SK-N-SH treated with all-trans-retinoic acid at 6 μM for 48 hours (cell line): ENCODE measurements at regions not wholly inside any gene's neighbourhood (a gene's known extent, or its start where the extent isn't known, plus 50 kb on each side); places are given as distances from the start of the nearest gene placed in this dataset.
A peak's percentile ranks its signal among the peaks of the same experiment; 100 is the strongest.

Experiments used
- ATAC-seq: fragments of 200-7000 bp; cut with Tn5 transposase; 3 replicates; pipeline ENCODE4 v1.9.1; 2020; ENCODE audit warnings: mild to moderate bottlenecking, moderate library complexity
- ARNTL ChIP-seq: fragments of 450-650 bp; formaldehyde crosslinking; IDR thresholded peaks from 2 replicates; pipeline ENCODE4 v1.5.0; 2020; ENCODE audit warnings: low read depth, mild to moderate bottlenecking, moderate library complexity, borderline replicate concordance
- BACH2 ChIP-seq: fragments of 250-450 bp; sonication (Bioruptor Pico); IDR thresholded peaks from 2 replicates; pipeline ENCODE4 v1.9.0; 2021; ENCODE audit warnings: mild to moderate bottlenecking, borderline replicate concordance
- CSDC2 ChIP-seq: fragments of 250-450 bp; sonication (Bioruptor Pico); IDR thresholded peaks from 2 replicates; pipeline ENCODE4 v1.5.0; 2020; ENCODE audit warnings: mild to moderate bottlenecking, moderate library complexity
- CSRNP3 ChIP-seq: fragments of 250-450 bp; sonication (Bioruptor Pico); IDR thresholded peaks from 2 replicates; pipeline ENCODE4 v1.5.1; 2021; ENCODE audit warnings: mild to moderate bottlenecking, moderate library complexity
- GLIS3 ChIP-seq: fragments of 250-450 bp; sonication (Bioruptor Pico); IDR thresholded peaks from 2 replicates; pipeline ENCODE4 v1.5.0; 2020; ENCODE audit warnings: mild to moderate bottlenecking, moderate library complexity
- ISL1 ChIP-seq: fragments of 250-450 bp; sonication (Bioruptor Pico); IDR thresholded peaks from 2 replicates; pipeline ENCODE4 v2.1.2; 2022; ENCODE audit warnings: mild to moderate bottlenecking, moderate library complexity
- OSR1 ChIP-seq: fragments of 250-450 bp; sonication (Bioruptor Pico); IDR thresholded peaks from 2 replicates; pipeline ENCODE4 v1.8.0; 2022; ENCODE audit warnings: moderate library complexity, mild to moderate bottlenecking, inconsistent platforms
- PPARA ChIP-seq: fragments of 250-450 bp; sonication (Bioruptor Pico); IDR thresholded peaks from 2 replicates; pipeline ENCODE4 v1.5.0; 2020; ENCODE audit warnings: mild to moderate bottlenecking, borderline replicate concordance
- RARB ChIP-seq: fragments of 250-450 bp; sonication (Bioruptor Pico); IDR thresholded peaks from 2 replicates; pipeline ENCODE4 v1.8.0; 2021; ENCODE audit warnings: mild to moderate bottlenecking, moderate library complexity
- SNAI2 ChIP-seq: fragments of 250-450 bp; sonication (Bioruptor Pico); IDR thresholded peaks from 2 replicates; pipeline ENCODE4 v1.5.0; 2020; ENCODE audit warnings: mild to moderate bottlenecking, moderate library complexity
- TCF4 ChIP-seq: fragments of 250-450 bp; sonication (Bioruptor Pico); IDR thresholded peaks from 2 replicates; pipeline ENCODE4 v1.8.0; 2021; ENCODE audit warnings: mild to moderate bottlenecking, moderate library complexity, borderline replicate concordance
- TOX ChIP-seq: fragments of 250-450 bp; sonication (Bioruptor Pico); IDR thresholded peaks from 2 replicates; pipeline ENCODE4 v1.8.0; 2021; ENCODE audit warnings: mild to moderate bottlenecking, moderate library complexity, borderline replicate concordance
- ZC3H10 ChIP-seq: fragments of 250-450 bp; sonication (Bioruptor Pico); IDR thresholded peaks from 2 replicates; pipeline ENCODE4 v1.5.1; 2021; ENCODE audit warnings: mild to moderate bottlenecking, moderate library complexity
- ZFP3 ChIP-seq: fragments of 250-450 bp; sonication (Bioruptor Pico); IDR thresholded peaks from 2 replicates; pipeline ENCODE4 v1.5.0; 2020; ENCODE audit warnings: mild to moderate bottlenecking, moderate library complexity
- ZFP30 ChIP-seq: fragments of 450-650 bp; formaldehyde crosslinking; IDR thresholded peaks from 2 replicates; pipeline ENCODE4 v1.5.0; 2022; ENCODE audit warnings: mild to moderate bottlenecking, moderate library complexity
- ZNF565 ChIP-seq: fragments of 450-650 bp; formaldehyde crosslinking; conservative IDR thresholded peaks from 2 replicates; pipeline ENCODE4 v1.5.0; 2020; ENCODE audit warnings: low read depth, mild to moderate bottlenecking, moderate library complexity
- ZNF70 ChIP-seq: fragments of 450-650 bp; formaldehyde crosslinking; IDR thresholded peaks from 2 replicates; pipeline ENCODE4 v1.5.0; 2020; ENCODE audit warnings: mild to moderate bottlenecking, moderate library complexity
- ZNF8 ChIP-seq: fragments of 450-650 bp; formaldehyde crosslinking; IDR thresholded peaks from 2 replicates; pipeline ENCODE4 v1.5.0; 2020; ENCODE audit warnings: mild to moderate bottlenecking, moderate library complexity
- TF ChIP-seq, protein P1 (sequence below): fragments of 250-450 bp; sonication (Bioruptor Pico); IDR thresholded peaks from 2 replicates; pipeline ENCODE4 v1.8.0; 2020; ENCODE audit warnings: mild to moderate bottlenecking, moderate library complexity, borderline replicate concordance
- TF ChIP-seq, protein P2 (sequence below): fragments of 250-450 bp; sonication (Bioruptor Pico); IDR thresholded peaks from 2 replicates; pipeline ENCODE4 v1.8.0; 2021; ENCODE audit warnings: low read depth, mild to moderate bottlenecking, moderate library complexity, borderline replicate concordance
- TF ChIP-seq, protein P3 (sequence below): fragments of 250-450 bp; sonication (Bioruptor Pico); IDR thresholded peaks from 2 replicates; pipeline ENCODE4 v1.5.0; 2020; ENCODE audit warnings: mild to moderate bottlenecking, moderate library complexity
- TF ChIP-seq, protein P4 (sequence below): fragments of 250-450 bp; sonication (Bioruptor Pico); IDR thresholded peaks from 2 replicates; pipeline ENCODE4 v1.5.1; 2020; ENCODE audit warnings: low read depth, mild to moderate bottlenecking, moderate library complexity

DNA sequence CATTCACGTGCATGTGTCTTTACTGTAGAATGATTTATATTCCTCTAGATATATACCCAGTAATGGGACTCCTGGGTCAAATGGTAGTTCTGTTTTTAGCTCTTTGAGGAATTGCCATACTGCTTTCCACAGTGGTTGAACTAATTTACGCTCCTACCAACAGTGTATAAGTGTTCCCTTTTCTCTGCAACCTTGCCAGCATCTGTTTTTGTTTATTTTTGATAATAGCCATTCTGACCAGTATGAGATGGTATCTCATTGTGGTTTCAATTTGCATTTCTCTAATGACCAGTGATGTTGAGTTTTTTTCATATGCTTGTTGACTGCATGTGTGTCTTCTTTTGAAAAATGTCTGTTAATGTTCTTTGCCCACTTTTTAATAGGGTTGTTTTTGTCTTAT is 236.8 kb upstream of the IRF2BP2 start:
- TF ChIP-seq TOX (CRISPR knock-in tag): peak; percentile 14; the same call in 1 of the 2 replicates
- ATAC-seq: peak; percentile 24; the same call in 1 of the 3 replicates

DNA sequence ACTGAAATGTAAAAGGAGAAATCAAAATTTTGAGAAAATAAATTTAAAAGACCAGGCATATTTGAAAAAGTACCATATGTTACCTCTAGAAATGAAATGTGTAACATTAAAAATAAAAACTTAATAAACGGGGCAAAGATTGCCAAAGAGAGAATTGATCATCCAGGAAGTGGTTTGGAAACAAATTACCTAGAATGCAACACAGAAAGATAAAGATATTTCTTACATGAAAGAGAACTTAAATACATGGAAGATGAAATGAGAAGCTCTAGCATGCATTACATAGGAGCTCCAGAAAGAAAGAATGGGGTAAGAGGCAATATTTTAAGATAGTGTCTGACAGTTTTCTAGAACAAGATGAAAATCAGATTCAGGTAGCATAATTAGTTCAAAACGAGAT is 235.9 kb upstream of the IRF2BP2 start:
- TF ChIP-seq, protein P1, sequence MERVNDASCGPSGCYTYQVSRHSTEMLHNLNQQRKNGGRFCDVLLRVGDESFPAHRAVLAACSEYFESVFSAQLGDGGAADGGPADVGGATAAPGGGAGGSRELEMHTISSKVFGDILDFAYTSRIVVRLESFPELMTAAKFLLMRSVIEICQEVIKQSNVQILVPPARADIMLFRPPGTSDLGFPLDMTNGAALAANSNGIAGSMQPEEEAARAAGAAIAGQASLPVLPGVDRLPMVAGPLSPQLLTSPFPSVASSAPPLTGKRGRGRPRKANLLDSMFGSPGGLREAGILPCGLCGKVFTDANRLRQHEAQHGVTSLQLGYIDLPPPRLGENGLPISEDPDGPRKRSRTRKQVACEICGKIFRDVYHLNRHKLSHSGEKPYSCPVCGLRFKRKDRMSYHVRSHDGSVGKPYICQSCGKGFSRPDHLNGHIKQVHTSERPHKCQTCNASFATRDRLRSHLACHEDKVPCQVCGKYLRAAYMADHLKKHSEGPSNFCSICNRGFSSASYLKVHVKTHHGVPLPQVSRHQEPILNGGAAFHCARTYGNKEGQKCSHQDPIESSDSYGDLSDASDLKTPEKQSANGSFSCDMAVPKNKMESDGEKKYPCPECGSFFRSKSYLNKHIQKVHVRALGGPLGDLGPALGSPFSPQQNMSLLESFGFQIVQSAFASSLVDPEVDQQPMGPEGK (CRISPR knock-in tag): no peak
- TF ChIP-seq TOX (CRISPR knock-in tag): no peak
- TF ChIP-seq ZFP30: no peak
- no peak for TF ChIP-seq PPARA (CRISPR knock-in tag)
- TF ChIP-seq BACH2 (CRISPR knock-in tag): no peak
- no peak for TF ChIP-seq OSR1 (CRISPR knock-in tag)
- TF ChIP-seq ISL1: no peak
- TF ChIP-seq RARB (CRISPR knock-in tag): no peak
- TF ChIP-seq ZNF565 (CRISPR knock-in tag): no peak
- TF ChIP-seq CSRNP3: no peak
- no peak for TF ChIP-seq CSDC2 (CRISPR knock-in tag)
- TF ChIP-seq ARNTL (CRISPR knock-in tag): no peak
- TF ChIP-seq, protein P2, sequence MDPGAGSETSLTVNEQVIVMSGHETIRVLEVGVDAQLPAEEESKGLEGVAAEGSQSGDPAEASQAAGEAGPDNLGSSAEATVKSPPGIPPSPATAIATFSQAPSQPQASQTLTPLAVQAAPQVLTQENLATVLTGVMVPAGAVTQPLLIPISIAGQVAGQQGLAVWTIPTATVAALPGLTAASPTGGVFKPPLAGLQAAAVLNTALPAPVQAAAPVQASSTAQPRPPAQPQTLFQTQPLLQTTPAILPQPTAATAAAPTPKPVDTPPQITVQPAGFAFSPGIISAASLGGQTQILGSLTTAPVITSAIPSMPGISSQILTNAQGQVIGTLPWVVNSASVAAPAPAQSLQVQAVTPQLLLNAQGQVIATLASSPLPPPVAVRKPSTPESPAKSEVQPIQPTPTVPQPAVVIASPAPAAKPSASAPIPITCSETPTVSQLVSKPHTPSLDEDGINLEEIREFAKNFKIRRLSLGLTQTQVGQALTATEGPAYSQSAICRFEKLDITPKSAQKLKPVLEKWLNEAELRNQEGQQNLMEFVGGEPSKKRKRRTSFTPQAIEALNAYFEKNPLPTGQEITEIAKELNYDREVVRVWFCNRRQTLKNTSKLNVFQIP (CRISPR knock-in tag): no peak
- TF ChIP-seq, protein P3, sequence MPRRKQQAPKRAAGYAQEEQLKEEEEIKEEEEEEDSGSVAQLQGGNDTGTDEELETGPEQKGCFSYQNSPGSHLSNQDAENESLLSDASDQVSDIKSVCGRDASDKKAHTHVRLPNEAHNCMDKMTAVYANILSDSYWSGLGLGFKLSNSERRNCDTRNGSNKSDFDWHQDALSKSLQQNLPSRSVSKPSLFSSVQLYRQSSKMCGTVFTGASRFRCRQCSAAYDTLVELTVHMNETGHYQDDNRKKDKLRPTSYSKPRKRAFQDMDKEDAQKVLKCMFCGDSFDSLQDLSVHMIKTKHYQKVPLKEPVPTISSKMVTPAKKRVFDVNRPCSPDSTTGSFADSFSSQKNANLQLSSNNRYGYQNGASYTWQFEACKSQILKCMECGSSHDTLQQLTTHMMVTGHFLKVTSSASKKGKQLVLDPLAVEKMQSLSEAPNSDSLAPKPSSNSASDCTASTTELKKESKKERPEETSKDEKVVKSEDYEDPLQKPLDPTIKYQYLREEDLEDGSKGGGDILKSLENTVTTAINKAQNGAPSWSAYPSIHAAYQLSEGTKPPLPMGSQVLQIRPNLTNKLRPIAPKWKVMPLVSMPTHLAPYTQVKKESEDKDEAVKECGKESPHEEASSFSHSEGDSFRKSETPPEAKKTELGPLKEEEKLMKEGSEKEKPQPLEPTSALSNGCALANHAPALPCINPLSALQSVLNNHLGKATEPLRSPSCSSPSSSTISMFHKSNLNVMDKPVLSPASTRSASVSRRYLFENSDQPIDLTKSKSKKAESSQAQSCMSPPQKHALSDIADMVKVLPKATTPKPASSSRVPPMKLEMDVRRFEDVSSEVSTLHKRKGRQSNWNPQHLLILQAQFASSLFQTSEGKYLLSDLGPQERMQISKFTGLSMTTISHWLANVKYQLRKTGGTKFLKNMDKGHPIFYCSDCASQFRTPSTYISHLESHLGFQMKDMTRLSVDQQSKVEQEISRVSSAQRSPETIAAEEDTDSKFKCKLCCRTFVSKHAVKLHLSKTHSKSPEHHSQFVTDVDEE: no peak
- no peak for TF ChIP-seq ZFP3 (CRISPR knock-in tag)
- no peak for TF ChIP-seq ZC3H10
- TF ChIP-seq TCF4 (CRISPR knock-in tag): no peak
- TF ChIP-seq ZNF70: no peak
- TF ChIP-seq ZNF8 (CRISPR knock-in tag): no peak
- TF ChIP-seq, protein P4, sequence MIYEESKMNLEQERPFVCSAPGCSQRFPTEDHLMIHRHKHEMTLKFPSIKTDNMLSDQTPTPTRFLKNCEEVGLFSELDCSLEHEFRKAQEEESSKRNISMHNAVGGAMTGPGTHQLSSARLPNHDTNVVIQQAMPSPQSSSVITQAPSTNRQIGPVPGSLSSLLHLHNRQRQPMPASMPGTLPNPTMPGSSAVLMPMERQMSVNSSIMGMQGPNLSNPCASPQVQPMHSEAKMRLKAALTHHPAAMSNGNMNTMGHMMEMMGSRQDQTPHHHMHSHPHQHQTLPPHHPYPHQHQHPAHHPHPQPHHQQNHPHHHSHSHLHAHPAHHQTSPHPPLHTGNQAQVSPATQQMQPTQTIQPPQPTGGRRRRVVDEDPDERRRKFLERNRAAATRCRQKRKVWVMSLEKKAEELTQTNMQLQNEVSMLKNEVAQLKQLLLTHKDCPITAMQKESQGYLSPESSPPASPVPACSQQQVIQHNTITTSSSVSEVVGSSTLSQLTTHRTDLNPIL: no peak
- no peak for ATAC-seq

GRCh38 chr1:234845097-234845660 is 235.2 kb upstream of the IRF2BP2 start:
- TF ChIP-seq OSR1 (CRISPR knock-in tag) (no peak), ZFP3 (CRISPR knock-in tag) (no peak), SNAI2 (CRISPR knock-in tag) (no peak), PPARA (CRISPR knock-in tag) (no peak), CSDC2 (CRISPR knock-in tag) (no peak), TCF4 (CRISPR knock-in tag) (no peak), RARB (CRISPR knock-in tag) (no peak), ZFP30 (no peak), ZC3H10 (no peak), ZNF8 (CRISPR knock-in tag) (no peak), TOX (CRISPR knock-in tag) (no peak), BACH2 (CRISPR knock-in tag) (no peak), CSRNP3 (no peak), GLIS3 (CRISPR knock-in tag) (no peak)
- TF ChIP-seq, protein P2 (CRISPR knock-in tag): no peak
- TF ChIP-seq, protein P4: no peak
- no peak for ATAC-seq
